HCEC 1CT (cell line): ENCODE measurements at regions not wholly inside any gene's neighbourhood (a gene's known extent, or its start where the extent isn't known, plus 50 kb on each side); places are given as distances from the start of the nearest gene placed in this dataset.

Source experiments
- DNase-seq: peaks from one replicate; pipeline ENCODE4 v3.0.0-alpha.2; 2017

DNA sequence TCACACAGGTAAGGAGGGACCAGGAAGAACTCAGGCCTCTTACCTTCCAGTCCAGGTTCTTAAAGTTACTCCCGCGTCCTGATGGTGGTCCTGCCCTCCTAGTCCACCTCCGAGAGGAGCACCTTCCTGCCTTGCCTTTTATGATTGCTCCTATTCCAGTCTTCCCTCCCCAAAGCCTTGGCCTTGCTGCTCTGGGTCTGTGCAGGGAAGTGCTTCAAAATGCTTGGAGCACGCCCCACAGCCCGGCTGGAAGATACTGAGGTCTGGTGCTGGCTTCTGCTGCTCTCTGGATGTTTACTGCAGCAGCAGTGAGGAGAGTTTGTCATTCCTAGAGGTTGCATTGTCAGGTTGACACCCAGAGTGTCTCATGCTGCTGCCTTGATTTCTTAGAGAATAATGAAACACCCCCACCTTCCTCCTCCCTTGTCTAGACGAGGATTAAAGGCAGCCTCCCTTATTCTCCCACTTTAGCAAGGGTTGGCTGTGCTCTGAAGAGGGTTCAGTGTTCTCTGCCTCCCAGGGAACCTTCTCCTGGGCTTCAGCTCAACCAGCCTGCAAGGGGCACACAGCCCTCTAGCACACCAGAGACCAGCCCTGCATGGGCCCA is 142.2 kb upstream of the CACNA1E start:
- no peak for DNase-seq

DNA sequence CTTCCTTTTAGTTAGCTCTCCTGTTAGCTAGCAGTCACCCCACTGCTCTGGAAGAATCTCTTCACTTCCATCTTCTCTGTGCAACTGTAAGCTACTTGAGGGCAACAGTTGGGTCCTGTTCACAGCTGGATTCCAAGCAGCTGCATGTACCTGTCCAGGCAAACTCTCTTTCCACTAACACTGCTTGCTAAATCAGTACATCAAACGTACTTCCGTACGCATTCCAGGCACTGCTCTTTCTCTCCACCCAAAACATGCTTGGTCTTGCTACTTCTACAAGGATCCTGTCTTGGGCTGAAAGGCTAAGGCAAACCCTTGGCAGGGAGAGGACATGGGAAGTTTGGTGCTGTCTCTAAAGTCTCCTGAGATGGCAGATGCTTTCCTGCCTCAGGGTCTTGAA is 139.2 kb upstream of the CACNA1E start:
- DNase-seq: no peak

DNA sequence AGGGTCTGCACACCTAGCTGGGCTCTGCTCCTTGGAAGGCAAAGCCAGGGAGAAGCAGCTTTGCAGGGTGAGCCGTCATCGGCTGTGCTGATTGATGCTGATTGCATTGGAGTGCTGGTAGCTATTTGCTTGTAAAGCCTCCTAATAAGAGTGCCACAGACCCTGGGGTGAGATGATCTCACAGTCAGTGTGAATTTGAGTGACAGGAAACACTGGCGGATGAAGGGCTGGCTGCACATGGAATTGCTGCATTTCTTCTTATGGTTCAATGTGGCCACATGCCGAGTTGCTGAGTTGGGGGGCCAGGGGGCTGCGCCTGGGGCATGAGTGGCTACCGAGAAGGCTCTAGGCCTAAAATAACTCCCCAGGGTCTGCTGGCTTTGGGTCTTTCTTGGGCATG is 138.2 kb upstream of the CACNA1E start:
- DNase-seq: no peak

DNA sequence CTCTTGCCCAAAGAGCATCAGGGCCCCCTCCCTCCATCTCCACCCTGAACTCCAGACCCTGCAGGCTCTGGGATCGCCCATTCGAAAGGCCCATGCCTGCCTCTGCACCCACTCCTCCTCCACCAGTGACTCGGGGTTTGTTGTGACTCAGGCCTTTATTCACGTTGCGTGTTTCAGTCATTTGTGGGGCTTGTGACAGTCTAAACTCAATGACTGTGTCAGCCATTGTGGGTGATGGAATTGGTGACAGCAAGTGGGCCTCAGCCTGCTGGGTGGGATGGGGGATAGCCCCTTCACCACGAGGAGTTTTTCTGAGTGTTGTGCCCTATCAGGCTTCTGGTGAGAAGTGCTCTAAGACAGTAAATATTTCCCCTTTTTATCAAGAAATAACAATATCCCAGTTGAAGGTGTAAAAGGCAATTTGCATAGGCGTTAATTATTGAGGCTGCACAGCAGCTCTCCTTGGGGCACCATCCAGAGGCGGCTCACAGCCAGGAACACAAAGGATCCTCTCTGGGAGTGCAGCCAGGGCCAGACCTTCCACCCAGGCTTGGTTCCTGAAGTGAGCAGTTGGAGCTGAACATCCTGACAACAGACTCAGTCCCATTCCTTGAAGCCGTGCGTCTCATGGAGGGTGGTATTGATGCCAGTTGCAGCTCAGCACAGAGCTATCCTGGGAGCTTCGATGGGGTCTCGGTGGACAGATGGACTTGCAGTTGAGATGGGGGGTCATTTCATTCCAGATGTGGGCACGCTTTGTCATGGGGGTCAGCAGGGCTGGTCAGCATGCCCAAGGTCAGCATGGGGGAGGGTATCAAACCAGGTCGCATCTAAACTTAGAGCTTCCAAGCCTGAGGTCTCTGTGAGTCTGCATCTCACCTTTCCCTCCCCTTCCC is 135.6 kb upstream of the CACNA1E start:
- DNase-seq: no peak

DNA sequence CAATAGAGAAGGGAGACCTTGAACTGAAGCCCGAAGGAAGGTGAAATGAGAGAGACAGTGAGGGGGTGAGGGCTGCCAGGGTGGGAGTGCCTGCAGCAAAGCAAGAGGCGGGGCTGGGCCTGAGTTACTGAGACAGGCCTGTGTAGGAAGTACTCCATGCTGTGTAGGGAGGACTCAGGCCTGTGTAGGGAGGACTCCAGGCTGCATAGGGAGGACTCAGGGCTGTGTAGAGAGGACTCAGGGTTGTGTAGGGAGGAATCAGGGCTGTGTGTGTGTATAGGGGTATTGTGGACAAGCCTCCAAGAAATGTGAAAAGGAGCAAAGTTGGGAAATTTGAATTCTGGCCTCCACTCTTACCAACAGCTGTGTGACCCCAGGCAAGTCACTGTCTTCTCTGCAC is 133.8 kb upstream of the CACNA1E start:
- DNase-seq: no peak

DNA sequence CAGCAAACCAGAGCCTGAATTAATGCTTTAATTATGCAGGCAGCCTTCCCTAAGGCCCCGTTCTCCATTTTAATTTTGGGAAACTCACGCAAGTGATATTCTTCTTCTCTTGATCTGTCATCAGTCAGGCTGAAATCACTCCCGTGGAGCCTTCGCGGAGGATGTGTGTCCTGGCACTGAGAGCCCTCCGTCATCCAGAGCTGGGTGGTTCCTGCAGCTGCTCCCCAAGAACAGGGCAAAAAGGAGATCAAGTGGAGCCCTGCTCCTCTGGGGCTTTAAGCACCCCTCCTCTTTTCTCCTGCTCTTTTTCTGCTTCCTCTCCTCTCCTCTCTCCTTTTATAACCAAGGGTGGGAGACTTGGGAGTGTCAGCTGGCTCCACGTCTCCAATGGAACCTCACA is 133.2 kb upstream of the CACNA1E start:
- DNase-seq: no peak

DNA sequence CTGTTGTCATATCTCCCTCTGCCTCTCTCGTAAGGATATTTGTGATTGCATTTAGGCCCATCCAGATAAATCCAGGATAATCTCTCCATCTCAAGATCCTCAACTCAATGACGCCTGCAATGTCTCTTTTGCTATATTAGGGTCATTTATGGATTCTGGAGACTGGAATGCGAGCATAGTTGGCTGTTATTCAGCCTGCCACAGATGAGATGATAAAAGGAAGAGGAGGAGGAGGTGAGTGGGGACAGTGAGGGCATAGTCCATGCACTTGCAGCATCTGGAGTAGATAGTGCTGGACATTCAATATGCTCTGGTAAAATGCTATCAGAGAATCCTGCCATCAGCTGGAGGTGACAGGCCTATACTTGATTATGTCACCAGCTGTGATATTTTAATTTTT is 131.6 kb upstream of the CACNA1E start:
- DNase-seq: no peak

DNA sequence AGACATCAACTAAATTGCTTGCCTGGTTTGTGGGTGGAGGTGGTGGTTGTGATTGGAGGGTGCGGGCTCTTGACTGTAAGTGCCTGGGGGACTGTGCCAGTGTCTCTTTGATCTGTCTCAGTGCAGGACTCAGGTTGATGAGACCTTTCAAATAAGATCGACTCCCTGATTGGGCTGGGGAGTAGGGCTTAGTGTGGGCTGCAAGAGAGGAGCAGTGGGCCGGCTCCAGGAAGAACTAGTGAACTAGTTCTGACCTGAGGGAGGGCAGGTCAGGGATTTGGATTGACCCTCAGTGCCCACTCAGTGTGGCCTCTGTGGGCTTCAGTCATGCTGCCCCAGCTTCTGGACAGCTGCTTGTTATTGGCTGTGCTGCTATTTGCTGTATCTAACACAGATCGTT is 130.6 kb upstream of the CACNA1E start:
- no peak for DNase-seq

DNA sequence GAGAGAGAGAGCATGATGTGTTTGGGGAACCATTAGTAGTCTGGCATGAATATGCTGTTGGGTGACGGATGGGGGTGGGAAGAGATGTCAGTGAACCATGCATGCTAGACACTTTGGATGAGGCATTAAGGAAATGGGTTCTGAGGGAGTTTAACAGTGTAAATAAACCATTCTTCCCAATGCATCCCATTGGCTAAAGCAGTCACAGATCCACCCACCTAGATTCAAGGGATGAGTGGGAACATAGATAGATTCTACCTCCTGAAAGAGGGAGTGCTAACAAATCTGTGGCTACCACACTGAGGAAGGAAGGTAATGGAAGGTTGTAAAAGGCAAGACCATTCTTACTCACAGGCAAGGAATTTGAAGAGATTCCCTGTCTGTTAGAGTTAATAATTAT is 129.8 kb upstream of the CACNA1E start:
- no peak for DNase-seq

DNA sequence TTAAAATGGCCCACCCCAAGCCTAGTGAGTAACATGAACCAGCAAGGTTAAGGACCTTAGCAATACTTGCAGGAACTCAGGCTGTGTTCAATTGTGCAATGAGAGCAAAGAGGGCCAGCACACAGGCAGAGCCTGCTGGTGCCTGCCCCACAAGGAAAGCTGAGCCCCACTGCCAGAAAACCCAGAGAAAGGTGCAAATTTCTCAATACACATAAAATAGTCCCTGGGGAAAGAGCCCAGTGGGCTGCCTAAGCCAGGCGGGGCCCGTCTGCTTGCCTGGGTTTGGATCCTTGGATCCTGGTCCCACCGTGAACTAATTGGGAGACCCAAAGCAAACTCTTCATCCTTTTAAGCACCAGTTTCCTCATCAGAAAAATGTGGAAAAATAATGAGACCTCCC is 128.5 kb upstream of the CACNA1E start:
- DNase-seq: no peak

DNA sequence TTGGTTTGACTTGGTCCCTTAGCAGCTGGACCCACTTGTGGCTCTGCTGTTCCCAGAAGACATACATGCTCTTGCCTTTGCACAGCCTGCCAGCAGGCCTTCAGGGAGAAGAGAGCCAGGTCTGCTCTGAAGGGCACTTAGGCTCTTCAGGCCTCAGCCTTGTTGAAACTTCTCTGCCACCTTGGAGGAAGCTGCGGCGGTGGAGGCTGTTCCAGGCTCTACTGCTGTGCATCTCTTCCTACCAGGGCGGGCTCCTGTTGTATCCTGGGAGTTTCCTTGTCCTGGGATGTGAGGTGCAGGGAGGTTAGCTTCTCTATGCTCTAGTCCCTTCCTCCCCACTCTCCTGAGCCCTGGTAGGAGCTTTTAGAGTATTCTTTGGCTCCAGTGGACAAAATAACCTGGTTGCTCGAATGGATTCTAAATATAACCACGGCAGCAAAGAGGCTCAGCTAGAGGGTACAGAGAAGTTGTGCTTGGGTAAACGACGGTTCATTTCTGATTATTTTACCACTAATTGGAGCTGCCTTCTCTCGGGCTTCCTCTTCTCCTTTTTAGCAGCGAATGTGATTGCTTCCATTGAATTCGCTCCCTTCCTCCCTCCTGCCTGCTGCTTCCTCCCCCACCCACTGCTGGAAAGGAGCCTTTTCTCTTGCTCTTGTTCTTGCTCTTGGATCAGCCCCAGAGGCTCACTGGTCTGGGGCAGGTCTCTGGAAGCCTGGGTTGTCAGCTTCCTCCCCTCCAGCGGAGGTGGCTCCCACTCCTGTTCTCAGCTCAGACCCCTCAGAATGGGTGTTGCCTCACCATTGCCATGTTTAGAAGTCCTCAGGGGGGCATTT is 126.6 kb upstream of the CACNA1E start:
- DNase-seq: no peak

DNA sequence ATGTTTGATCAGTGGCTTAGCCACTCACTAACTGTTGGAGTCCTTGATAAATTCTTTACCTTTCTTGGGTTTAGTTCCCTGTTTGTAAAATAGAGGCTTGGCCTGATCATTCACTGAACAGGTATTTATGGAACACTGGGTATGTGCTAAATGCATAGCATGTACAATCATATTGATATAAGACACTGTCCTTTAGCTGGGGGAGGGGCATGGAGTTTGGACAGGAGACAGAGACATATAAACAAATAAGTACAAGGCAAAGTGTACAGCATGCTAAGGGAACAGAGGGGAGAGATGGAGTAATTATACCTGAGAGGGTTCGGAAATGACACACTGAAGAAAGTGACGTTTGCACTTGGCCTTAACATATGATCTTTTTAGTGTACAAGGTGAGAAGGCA is 124.3 kb upstream of the CACNA1E start:
- DNase-seq: no peak

DNA sequence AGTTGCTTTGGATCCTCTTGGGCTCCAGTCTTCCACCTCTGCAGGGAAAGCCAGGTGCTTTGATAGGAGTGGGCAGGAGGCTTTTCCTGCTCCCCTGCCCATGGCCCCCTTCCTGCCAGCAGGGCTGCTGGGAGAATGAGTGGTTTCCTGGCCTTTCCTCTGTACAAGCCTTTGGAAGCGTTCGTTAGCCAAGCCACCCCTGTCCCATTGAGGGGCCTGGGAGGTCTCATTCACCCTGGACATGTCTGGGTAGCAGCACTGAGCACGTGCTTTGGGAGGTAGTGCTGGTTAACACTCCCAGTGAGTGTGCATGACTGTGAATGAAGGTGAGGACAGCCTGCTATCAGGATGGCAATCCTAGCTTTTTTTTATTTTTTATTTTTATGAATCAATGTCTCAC is 118.5 kb upstream of the CACNA1E start:
- no peak for DNase-seq

DNA sequence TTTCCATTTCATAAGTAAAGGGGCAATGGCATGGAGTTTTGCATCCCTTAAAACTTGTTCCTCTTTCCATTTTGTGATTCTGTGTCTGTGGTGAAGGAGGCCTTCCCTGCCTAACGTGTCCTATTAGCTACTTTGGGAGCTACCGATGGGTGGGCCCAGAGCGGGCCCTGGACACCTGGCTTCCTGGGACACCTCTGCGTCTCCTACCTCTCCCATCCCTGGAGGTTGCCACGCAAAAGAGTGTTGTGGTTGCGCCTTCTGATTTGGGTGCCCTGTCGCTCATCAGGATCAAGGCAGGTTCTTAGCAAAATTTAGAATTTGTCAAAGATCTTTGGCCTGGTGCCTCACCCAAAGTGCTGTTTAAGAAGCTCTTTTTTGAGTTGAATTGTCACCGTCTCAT is 116.4 kb upstream of the CACNA1E start:
- no peak for DNase-seq

DNA sequence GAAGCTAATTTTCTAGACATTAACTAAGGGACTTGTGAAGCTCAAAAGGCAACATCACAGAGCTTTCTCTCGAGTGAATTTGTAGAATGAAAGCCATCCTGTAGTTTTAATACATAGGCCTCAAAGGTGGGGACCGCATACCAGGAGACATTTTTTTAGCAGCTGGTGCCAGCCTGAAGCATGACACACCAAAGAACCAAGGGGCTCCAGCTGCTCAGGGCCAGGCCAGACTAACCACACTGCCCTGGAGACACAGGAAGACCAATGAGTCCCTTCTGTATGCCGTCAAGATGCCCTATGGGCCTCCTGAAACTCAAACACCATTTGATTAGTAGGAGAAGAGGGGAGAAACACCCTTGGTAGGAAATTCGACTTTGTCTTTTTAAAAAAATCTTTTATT is 113.9 kb upstream of the CACNA1E start:
- DNase-seq: no peak

DNA sequence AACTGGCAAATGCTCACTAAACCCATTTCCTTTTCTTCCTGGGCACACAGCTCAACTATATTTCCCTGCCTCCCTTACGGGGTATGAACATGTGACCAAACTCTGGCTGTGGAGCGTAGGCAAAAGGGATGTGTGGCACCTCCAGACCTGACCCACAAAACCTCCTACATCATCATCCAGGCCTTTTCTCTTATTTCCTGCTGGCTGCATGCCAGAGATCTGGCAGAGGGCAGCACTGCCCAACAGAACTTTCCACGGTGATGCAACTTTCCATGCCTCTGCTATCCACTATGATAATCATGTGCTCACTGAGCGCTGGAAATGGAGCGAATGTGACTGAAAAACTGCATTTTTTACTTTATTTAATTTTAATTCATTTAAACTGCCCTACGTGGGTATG is 99.6 kb upstream of the CACNA1E start:
- no peak for DNase-seq

DNA sequence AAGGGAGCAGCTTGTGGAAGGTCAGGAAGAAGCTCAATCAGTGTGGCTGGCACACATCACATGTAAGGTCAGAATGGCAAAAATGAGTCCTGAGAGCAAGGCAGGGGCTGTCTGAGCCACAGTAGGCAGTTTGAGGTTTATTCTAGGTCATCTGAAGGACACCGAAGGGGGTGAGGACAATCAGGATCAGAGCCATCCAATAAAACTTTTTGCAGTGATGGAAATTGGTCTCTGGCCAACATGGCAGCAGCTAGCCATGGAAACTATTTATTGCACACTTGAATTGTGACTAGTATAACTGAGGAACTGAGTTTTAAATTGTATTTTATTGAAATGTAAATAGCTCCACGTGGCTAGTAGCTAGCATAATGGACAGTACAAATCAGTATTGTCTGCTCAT is 97.0 kb upstream of the CACNA1E start:
- no peak for DNase-seq

DNA sequence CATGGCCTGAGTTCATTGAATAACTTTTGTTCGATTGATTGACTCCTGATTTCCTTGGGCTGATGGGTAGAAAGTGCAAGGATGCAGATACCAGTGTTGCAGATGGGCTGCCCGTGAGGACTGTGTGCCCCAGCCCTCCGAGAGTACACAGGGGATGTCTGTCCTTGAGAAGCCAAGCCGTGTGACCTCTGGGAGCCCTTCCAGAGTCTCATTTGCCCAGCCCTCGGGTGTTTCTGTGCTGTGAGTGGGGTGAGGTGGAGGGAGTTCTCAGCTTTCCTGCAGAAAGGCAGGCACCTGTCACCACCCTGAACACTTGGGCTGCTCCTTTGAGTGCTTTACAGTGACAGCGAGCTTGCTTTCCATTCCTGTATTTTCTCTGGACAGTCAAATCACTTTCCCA is 96.4 kb upstream of the CACNA1E start:
- DNase-seq: no peak

DNA sequence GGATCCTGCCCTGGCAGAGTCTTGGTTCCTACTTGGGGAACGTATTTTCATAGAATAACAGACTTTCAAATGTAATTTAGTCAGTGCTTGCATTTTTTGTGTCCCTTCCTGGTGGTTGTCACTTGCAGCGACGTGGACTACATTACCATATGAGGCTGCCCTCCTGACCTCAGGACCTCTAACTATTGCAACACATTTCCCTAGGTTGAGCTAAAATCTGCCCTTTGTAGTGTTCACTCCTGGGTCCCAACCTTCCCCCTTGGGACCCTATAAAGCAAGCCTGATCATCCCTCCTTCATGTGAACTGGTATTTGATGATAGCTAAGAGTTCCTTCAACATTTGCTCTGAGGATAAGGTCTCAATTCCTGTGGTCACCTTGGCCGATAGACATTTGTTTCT is 95.6 kb upstream of the CACNA1E start:
- no peak for DNase-seq

DNA sequence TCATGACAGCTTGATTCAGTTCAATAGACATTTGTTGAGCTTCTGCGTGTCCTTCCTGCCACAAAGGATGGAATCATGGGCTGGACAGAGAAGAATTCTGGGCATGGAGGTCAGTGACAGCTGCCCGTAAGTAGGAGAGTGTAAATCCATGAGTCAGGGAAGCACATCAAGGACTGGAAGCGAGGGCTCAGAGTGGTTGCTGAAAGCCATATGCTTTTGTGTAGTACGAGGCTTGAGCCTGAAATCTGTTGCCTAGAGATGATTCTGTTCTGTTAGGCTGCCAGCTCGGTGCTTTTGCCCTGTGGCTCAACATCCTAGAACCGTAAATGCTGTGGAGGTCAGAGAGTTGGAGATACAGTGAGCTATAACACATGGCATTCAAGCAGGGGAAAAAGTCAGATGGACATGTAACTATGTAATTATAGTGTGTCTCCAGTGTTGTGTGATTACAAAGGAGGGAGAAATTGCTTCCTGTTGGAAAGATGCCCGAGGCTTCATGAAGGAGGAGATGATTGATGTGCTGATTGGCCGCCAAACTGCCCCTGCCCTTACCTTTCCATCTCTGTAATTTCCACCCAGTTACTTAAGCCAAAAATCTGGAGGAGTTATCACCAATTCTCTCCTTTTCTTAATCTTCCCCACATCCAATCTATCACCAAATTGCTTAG is 92.8 kb upstream of the CACNA1E start:
- DNase-seq: no peak

DNA sequence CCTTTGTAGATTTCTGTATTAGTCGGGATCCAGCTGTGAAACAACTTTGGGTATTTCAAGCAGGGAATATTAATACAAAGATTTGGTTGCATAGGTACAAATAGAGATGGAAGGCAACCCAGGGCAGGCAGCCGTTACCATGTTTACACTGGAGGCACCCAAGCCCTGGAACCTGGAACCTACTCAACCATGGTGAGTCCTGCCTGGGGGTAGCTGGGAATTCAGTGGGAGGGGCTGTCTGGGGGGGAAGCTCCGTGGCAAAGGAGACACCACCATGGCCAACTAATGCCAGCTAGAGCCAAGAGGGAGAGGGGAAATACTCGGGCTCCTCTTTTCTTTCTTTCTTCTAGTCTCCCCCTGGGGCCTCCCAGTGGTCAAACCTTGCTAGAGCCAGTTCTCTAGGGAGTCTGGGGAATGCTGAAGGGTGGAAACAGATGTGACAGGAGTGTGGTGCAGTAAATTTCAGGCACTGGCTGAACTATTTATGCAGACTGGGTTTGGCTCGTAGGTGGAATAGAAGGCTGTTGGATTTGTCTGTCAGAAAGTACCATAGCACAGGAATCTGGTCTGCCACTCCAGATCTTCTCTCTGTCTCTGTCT is 91.9 kb upstream of the CACNA1E start:
- no peak for DNase-seq

DNA sequence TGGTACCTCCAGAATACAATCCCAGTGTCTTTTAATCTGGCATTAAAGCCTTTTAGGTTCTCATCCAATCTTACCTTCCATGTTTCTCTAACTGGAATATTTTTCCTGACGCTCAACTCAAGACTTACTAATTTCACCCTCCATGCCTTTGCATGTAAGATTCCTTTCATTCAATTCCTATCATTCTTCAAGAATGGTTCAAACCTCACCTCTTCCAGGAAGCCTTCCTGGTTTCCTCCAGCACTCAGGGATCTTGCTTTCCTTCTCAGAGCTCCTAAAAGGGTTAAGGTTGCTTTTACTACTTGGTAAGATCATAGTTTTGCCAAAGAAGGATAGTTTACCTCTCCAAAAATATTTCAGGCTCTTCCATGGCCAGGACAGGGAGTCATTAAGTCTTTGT is 91.2 kb upstream of the CACNA1E start:
- DNase-seq: no peak
